GM19395 (cell line): ENCODE measurements at regions not wholly inside any gene's neighbourhood (a gene's known extent, or its start where the extent isn't known, plus 50 kb on each side); places are given as distances from the start of the nearest gene placed in this dataset.
"Not testable (repeated sequence)": the region's sequence is repeated elsewhere in the genome, so short reads cannot be mapped to it uniquely, and the experiment has no call there.

Experiments used
- ATAC-seq: cut with Tn5 transposase; IDR thresholded peaks from one replicate; pipeline ENCODE4 v1.9.1; 2021; ENCODE audit warnings: mild to moderate bottlenecking, moderate library complexity; ENCODE audit not compliant: unreplicated experiment

DNA sequence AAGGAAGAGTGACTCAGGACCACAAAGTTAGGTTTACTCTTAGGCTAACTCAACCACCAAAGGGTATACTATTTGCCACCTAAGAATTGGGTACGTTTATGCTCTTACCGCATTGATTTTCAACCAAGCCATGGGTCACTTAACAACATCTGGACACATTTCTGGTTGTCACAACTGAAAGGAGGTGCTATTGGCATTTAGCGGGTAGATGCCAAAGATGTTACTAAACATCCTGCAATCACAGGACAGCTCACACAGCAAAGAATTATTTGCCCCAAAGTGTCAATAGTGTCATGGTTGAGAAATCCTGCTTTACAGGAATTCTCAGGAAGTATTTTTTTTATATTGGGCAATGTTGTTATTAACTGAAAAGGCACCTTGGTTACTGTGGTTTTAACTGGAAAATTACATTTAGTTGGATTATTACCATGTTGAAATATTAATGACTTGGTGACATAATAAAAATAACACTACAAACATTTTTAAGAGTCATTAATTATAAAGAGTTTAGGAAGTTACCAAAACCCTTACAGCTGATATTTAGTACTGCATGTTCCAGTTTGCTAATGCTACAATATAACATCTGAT, 185.0 kb upstream of the TMEM196 start:
- no peak for ATAC-seq

DNA sequence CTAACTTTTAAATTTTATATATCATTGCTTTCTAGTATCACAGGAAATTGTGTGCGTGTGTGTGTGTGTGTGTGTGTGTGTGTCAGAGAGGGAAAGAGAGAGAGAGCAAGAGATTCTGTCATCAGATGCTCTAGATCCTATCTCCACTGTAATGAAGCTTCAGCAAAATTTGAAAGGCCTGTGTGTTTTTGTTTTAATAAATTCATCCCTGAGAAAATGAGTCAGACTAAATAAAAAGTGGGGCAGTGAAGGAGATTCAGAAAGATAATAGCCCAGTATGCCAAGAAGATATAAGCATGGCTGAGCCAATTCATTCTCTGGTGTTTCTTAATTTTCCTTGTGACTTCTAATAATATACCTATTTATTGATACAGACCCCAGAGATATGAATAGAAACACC, 184.2 kb upstream of the TMEM196 start:
- ATAC-seq = no peak

DNA sequence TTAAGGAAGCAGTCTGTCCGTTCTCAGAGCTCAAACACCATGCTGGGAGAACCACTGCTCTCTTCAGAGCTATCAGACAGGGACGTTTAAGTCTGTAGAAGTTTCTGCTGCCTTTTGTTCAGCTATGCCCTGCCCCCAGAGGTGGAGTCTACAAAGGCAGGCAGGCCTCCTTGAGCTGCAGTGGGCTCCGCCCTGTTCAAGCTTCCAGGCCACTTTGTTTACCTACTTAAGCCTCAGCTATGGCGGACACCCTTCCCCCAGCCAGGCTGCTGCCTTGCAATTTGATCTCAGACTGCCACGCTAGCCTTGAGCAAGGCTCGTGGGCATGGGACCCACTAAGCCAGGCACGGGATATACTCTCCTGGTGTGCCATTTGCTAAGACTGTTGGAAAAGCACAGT, 180.7 kb upstream of the TMEM196 start:
- ATAC-seq = not testable (repeated sequence)

DNA sequence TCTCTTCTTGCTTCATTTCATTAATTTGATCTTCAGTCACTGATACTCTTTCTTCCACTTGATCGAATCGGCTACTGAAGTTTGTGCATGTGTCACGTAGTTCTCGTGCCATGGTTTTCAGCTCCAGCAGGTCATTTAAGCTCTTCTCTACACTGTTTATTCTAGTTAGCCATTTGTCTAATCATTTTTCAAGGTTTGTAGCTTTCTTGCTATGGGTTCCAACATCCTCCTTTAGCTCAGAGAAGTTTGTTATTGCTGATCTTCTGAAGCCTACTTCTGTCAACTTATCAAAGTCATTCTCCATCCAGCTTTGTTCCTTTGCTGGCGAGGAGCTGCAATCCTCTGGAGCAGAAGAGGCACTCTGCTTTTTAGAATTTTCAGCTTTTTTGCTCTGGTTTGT, 180.0 kb upstream of the TMEM196 start:
- ATAC-seq = not testable (repeated sequence)

DNA sequence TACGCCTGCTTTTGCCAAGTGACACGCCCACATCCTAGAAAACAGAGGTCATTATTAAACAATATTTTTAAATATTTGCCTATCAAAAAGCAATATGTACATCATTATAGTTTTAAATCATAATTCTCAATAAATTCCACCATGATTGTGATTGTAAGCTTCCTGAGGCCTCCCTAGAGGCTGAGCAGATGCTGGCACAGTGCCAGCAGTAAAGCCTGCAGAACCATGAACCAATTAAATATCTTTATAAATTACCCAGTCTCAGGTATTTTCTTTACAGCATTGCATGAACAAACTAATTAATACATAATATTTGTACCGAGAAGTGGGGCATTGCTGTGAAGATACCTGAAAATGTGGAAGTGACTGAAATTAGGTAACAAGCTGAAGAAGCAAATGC, 174.7 kb upstream of the TMEM196 start:
- ATAC-seq = no peak

DNA sequence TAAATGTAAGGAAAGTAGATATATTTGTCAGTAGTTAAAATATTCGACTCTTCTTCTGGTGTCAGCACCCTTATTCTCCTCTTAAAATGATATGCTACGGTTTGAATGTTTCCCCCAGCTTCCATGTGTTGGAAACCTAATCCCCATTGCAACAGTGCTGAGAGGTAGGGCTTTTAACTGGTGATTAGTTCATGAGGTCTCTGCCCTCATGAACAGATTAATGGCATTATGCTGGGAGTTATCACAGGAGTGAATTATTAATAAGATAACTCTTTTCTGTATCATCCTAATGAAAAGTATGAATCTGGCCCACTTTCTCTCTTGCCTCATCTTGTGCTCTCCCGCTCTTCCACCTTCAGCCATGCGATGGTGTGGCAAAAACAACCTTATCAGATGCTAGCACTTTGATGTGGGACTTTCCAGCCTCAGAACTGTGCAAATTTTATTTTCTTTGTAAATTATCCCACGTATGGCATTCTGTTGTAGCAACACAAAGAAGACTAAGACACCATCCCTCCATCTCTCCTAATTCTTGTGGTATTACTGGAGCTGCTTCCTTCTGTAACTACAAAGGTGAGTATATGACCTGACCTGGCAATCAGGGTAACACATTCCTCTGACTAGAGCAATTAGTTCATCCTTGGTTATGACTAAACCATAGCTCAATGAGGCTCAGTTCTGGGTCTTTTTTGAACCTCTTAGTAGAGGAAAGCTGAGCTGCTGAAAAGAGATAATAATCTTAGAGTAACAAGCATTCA, 171.1 kb upstream of the TMEM196 start:
- ATAC-seq = no peak

DNA sequence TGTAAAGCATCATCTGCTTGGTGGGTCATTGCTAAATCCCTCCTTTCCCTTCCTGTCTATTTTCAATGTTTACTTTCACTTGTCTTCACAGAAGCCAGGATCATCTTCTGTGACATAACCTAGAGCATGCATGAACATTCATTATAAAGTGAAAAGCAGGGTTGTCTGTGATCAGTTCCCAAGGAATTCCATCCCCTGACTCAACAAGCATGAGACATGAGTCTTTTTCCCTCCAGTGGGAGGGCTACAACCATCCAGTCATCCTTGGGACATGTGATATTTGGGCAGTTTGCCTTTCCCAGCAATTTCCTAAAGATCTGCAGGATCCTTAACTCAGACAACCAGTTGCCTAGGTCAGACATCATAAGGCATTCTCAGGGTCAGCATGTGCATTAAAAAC, 166.3 kb upstream of the TMEM196 start:
- ATAC-seq = no peak

DNA sequence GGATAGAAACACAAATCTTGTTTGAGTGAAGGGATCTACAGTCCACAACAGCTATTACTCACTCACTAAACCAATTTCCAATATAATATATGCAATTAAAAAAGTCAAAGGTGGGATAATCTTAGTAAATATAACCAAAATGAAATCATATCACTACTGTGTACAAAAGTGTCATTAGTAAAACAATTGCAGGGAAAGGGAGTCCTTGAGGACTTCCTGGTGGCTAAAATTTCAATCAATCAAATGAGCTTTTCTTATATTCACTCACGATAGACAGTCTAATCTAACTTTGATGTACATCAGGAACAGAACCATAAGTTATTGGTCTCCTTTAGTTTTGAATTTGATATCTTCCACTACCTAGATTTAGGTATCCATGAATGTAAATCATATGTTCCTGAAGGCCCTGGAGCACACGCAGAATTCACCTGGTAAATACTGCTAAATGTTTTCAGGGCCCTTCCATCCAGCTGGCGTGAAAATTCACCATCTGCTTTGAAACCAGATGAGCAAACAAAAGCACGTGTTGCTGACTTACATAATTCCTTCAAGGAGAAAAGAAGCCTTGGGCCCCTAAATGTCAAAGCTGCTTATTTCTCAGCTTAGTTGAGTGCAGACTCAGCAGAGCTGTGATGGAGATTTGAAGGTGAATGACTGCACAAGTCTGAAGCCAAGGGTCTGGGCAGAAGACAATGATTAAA, 159.3 kb upstream of the TMEM196 start:
- no peak for ATAC-seq

DNA sequence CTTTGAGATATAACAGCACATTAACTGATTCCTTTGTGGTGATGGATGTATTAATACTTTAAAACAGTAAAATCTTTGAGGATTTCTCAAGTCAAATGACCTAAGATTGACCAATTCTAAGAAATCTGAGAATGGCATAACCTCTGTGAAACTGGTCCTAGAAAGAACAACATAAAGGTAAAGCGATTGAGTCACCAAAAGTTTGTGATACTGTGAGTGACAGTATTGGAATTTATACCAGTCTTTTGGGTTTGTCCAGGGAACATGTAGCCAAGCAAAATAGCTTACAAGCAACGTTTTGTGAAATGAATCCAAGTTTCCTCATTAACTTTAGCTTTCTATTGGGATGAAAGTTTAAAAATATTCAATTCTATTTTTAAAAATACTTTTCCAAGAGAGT, 157.4 kb upstream of the TMEM196 start:
- ATAC-seq = no peak

DNA sequence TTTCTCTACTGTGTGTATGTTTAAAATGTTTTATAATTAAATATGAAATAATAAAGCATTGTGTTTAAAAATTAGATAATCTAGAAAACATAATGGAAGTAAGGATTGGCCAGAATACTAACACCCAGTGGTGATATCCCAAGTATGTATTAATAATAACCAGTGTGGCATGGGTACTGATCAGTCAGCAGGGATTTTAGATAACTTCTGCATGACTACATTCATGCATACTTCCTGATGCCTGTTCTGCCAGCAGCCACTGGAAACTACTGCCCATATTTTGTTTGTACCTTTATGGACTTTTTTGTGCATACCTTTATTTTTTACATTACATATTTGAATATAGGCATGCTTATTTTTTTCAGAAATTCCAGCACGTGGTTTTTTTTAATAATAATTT, 156.6 kb upstream of the TMEM196 start:
- no peak for ATAC-seq

DNA sequence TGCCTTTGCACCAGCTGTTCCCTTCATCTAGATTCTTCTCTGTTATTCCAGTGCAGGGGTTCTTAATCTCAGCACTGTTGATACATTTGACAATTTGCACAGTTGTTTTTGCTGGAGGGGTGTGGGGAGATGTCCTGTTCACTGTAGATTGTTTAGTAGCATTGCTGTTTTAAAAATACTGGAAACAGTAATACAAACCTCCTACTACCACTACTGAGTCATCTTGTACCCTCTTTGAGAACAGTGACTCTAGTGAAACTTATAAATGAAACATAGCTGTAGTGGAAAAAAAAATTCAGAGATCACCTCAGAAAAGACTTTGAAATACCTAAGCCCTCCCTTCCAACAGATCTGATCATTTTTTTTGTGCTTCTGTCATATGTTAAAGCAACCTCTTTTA, 154.8 kb upstream of the TMEM196 start:
- peak; percentile 91 for ATAC-seq

DNA sequence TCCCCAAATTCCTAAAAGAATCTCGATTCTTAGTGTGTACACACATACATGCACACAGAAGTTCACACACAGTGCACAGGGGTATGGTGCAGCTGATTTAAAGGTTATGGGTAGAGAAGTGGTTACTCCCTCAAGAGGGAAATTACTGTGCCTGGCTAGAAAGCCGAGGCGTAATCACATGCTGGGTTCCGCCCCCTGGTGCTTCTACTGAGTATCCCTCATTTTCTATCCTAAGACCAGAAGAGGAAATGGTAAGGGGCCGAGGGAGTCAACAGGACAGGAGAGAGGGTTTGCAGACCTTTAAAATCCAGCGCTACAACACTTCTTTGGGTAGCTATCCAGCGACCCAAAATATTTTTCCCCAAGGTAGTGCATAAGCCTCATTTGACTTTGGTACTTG, 147.3 kb upstream of the TMEM196 start:
- no peak for ATAC-seq

DNA sequence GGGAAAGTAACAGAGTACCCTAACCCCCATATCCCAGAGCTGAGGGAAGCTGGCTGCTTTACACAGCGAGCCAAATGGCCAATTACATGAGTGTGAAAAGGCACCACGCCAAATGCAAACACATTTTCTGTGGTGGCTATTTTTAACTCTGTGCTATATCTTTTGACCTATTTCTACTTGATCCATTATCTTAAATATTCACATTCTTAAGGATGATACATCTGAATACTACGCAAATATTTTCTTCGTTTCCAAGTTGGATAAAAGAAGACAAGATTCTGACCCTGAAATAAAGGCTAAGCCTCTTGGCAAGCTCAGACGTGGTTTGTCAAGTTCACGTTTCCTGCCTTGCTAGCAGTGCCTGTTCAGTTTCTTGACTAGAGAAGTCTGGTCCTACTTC, 146.7 kb upstream of the TMEM196 start:
- ATAC-seq = no peak

DNA sequence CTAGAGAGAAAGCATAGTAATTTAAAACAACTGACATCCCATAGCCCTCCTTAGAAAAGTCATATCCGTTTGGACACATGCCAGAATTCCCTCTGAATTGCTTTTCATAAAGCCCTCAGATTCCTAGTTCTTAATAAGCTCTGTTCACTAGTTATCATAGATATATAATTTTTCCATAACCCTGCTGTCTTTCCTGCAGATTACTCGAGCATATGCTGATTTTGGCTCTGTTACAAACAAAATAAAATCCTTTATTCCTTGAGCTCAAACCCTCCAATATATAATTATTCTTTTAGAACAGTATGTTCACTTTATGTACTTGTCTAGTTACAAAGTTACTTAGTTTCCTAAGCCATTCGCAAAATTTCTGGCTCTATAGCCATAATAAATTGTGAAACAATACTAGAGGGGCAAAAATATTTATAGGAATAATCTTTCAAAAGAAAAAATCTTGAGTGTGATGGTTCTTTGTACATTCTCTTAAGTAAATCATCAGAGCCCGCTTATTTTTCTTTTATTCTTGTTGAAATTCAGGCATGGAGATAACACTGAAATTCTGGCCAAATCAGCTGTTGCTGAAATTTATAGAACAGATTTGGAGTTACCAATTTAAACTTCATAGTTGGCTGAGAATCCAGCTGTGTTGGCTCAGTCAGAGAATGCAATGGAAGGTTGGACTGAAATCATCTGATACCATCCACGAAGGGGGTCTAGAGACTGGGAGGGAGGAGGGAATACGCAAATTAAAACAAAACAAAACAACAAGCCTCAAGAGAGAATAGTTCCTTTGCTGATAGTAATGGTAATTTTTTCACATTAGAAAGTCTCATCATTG, 146.1 kb upstream of the TMEM196 start:
- no peak for ATAC-seq

DNA sequence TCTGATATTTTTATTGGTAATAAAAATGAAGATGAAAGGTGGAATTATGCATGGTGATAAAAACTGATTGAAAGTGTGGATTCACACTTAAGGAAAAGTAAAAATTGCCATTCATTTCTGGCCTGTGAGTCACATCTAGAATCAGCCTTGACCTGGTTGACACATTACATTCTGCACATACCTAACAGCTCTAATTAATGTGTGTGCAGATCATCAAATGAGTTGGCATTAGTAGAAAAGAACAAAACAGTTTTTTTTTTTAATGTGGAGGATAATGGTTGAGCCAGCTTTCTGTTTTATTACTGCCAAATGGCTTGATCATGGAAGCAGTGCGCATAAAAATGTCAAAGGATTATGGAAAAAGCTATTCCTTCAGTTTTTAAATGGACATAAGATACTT, 142.6 kb upstream of the TMEM196 start:
- ATAC-seq = no peak

DNA sequence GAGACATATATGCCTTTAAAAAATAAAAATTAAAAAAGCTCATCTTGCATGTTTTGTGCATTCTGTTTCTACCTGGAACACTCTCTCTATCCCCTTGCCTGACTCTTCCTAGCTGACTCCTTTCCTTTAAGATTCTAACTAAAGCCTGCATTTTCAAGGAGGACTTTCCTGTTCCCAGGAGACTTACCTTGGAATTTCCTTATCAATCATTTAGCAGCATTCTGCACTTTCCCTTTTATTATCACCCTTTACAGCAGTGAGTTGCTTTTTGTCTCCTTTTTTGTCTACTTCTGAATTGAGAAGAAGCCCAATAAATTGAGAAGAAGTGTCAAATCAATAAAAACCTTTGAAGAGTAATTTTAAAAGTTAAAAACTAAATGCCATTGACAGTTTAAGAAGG, 142.2 kb upstream of the TMEM196 start:
- no peak for ATAC-seq

DNA sequence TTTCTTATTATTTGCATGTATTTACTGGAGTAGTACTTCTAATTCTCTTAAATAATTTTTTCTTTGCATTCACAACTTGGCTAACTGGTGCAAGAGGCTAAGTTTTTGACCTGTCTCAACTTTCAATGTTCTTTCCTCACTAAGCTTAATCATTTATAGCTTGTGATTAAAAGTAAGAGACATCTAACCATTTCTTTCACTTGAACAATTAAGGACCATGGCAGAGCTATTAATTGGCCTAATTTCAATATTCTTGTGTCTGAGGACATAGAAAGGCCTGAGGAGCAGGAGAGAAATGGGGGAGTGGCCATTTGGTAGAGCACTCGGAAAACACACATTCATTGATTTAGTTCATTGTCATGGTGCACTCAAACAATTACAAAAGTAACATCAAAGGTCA, 141.4 kb upstream of the TMEM196 start:
- ATAC-seq = no peak

DNA sequence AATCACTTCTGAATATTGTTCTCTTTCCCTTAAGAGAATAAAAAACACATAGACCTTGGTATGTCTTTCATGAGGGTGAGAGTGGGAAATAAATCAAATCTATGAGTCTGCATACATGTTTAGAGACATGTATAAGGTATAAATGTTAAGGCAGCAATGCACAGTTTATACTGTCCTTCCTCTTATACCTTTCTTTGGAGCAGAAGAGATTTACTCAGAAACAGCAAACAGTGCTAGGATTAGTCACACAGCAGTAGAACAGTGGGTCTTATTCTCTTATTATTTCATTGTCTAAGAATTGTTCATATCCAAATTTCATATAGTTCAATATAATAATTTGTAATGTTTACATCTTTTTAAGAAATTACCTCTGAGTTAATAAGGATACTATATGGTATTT, 126.7 kb upstream of the TMEM196 start:
- ATAC-seq = no peak

DNA sequence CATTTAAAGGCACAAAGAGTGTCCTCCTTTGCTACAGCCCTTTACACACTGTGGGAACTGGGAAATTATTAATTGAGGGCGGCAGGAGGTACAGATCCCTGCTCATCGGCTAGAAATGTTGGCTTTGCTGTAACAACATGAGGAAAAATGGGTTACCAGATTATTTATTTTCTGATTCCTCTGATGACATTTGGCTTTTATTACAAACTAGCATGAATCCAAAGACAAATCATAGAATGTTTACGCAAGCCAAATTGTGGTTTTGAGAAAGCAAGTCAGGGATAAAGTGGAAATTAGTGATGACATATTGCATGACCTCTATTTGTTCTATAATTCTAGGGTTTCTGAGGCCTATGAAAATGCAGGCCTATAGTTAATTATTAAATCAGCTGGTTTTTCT, 126.1 kb upstream of the TMEM196 start:
- no peak for ATAC-seq

DNA sequence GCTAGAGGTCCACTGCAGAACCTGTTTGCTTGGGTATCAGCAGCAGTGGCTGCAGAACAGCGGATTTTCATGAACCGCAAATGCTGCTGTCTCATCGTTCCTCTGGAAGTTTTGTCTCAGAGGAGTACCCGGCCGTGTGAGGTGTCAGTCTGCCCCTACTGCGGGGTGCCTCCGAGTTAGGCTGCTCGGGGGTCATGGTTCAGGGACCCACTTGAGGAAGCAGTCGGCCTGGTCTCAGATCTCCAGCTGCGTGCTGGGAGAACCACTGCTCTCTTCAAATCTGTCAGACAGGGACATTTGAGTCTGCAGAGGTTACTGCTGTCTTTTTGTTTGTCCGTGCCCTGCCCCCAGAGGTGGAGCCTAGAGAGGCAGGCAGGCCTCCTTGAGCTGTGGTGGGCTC, 109.5 kb upstream of the TMEM196 start:
- ATAC-seq = not testable (repeated sequence)

DNA sequence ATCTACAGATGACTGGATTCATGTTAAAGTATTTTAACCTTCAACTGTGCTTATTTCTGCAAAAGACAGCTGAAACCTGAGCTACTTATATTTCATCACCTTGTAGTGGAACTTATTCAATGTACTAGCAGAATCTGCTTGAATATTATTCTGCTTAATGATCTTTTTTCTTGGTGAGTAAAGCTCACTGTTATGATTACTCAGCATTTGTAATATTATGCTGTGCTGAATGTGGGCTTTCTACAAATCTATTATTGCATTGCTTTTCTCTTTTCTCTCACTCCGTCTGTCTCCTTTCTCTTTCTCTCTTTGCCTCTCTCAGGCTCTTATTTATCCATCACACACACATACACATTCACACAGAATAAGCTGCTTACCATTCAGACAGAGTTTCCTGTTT, 98.7 kb upstream of the TMEM196 start:
- no peak for ATAC-seq
